Transverse colon (tissue), 3 donors: ENCODE measurements at regions not wholly inside any gene's neighbourhood (a gene's known extent, or its start where the extent isn't known, plus 50 kb on each side); places are given as distances from the start of the nearest gene placed in this dataset.

Experiments used
- CTCF ChIP-seq, 5 experiments: fragments of 200-600 bp in 3 of 5; fragments of 450-650 bp in 2 of 5; sonication (generic) in 3 of 5; IDR thresholded peaks; 1 replicate in 2 of 5; 2 replicates in 3 of 5; pipeline ENCODE4 v1.5.1; 2016 to 2017; ENCODE audit warnings: antibody characterized with exemption in 5 of 5, inconsistent platforms in 3 of 5, mild to moderate bottlenecking in 2 of 5, moderate library complexity in 1 of 5
- EP300 ChIP-seq: sonication (generic); formaldehyde crosslinking; IDR thresholded peaks from one replicate; pipeline ENCODE4 v1.6.1; 2017; ENCODE audit warnings: antibody characterized with exemption, low read depth
- POLR2A ChIP-seq: fragments of 450-650 bp; IDR thresholded peaks from one replicate; pipeline ENCODE4 v1.6.1; 2016; ENCODE audit warnings: antibody characterized with exemption, mild to moderate bottlenecking, moderate library complexity

- TF ChIP-seq CTCF (IDR thresholded peaks at IDR 0.05) (no peak), EP300 (no peak), POLR2A (no peak)
Measured at GRCh38 chr12:89216211-89216952, 135.9 kb downstream of the DUSP6 start.
